GM23248 (cell line): ENCODE measurements at regions not wholly inside any gene's neighbourhood (a gene's known extent, or its start where the extent isn't known, plus 50 kb on each side); places are given as distances from the start of the nearest gene placed in this dataset.
A peak's percentile ranks its signal among the peaks of the same experiment; 100 is the strongest.

Experiments
- DNase-seq: peaks from one replicate; pipeline ENCODE4 v3.0.0-alpha.2; 2015
- H2AFZ ChIP-seq: fragments of 200-600 bp; sonication (generic); 2 replicates; pipeline ENCODE4 v1.6.1; 2016; ENCODE audit warnings: antibody characterized with exemption
- H3F3A ChIP-seq: fragments of 200-600 bp; sonication (generic); 2 replicates; pipeline ENCODE4 v1.6.1; 2016; ENCODE audit warnings: mild to moderate bottlenecking, antibody characterized with exemption, mixed run types; ENCODE audit not compliant: insufficient read depth
- H3K27ac ChIP-seq: fragments of 200-600 bp; sonication (generic); 2 replicates; pipeline ENCODE4 v1.5.1; 2016; ENCODE audit warnings: mild to moderate bottlenecking
- H3K27me3 ChIP-seq: fragments of 200-600 bp; sonication (generic); replicated peaks from 2 replicates; pipeline ENCODE4 v1.6.1; 2016; ENCODE audit warnings: mild to moderate bottlenecking; ENCODE audit not compliant: insufficient read depth
- H3K36me3 ChIP-seq: fragments of 200-600 bp; sonication (generic); 2 replicates; pipeline ENCODE4 v1.6.1; 2016; ENCODE audit warnings: low read depth, mild to moderate bottlenecking
- H3K4me1 ChIP-seq: fragments of 200-600 bp; sonication (generic); 2 replicates; pipeline ENCODE4 v1.6.1; 2016; ENCODE audit warnings: mild to moderate bottlenecking; ENCODE audit not compliant: insufficient read depth
- H3K4me2 ChIP-seq: fragments of 200-600 bp; sonication (generic); one replicate; pipeline ENCODE4 v1.6.1; 2016; ENCODE audit warnings: mild to moderate bottlenecking; ENCODE audit not compliant: unreplicated experiment
- H3K4me3 ChIP-seq: fragments of 200-600 bp; sonication (generic); 2 replicates; pipeline ENCODE4 v1.5.1; 2016; ENCODE audit warnings: mild to moderate bottlenecking
- H3K79me2 ChIP-seq: fragments of 200-600 bp; sonication (generic); 2 replicates; pipeline ENCODE4 v1.6.1; 2016; ENCODE audit warnings: mild to moderate bottlenecking; ENCODE audit not compliant: insufficient read depth
- H3K9ac ChIP-seq: fragments of 200-600 bp; sonication (generic); 2 replicates; pipeline ENCODE4 v1.6.1; 2016; ENCODE audit warnings: mild to moderate bottlenecking
- H3K9me2 ChIP-seq: fragments of 200-600 bp; sonication (generic); 2 replicates; pipeline ENCODE4 v1.6.1; 2016; ENCODE audit warnings: mixed run types, mild to moderate bottlenecking, moderate library complexity; ENCODE audit not compliant: insufficient read depth
- H3K9me3 ChIP-seq: fragments of 200-600 bp; sonication (generic); one replicate; pipeline ENCODE4 v1.6.1; 2017; ENCODE audit warnings: low read depth
- H4K20me1 ChIP-seq: fragments of 200-600 bp; sonication (generic); 2 replicates; pipeline ENCODE4 v1.6.0; 2016; ENCODE audit not compliant: insufficient read depth
- EZH2 ChIP-seq: fragments of 200-600 bp; sonication (generic); IDR thresholded peaks from 2 replicates; pipeline ENCODE4 v1.6.1; 2018; ENCODE audit warnings: antibody characterized with exemption, mild to moderate bottlenecking; ENCODE audit not compliant: insufficient read depth, poor library complexity, severe bottlenecking
- EZH2phosphoT487 ChIP-seq: fragments of 200-600 bp; sonication (generic); IDR thresholded peaks from 2 replicates; pipeline ENCODE4 v1.6.1; 2018; ENCODE audit warnings: antibody characterized with exemption, moderate library complexity, mild to moderate bottlenecking, low read depth; ENCODE audit not compliant: insufficient read depth
- WGBS, 2 experiments: methylation state at CpG; one replicate each; pipeline ENCODE4 v1.1.6; 2015 to 2017; ENCODE audit warnings: low lambda C conversion rate in 2 of 2, low coverage in 1 of 2; ENCODE audit errors: missing lambda C conversion rate in 2 of 2; 5-methylcytosine and 5-hydroxymethylcytosine counted together
- in situ Hi-C: fragments of 300-500 bp; cut with MboI; formaldehyde crosslinking; loops from 2 replicates; pipeline ENCODE4 v1.15.0; 2020

DNA sequence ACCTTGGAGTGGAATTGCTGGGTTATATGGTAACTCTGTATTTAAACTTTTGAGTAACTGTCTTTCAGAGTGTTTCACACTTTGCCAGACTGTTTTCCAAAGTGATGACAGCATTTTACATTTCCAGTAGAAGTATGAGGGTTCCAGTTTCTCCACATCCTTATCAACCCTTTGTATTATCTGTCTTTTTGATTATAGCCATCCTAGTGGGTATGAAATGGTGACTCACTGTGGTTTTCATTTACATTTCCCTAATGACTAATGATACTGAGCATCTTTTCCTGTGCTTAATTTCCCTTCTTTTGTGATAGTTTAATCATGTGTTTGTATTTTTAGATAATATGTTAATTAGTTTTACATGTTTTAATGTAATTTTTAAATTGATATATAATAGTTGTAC lies 138.1 kb upstream of the DAZL start:
- Histone ChIP-seq H3K9me3 (no peaks in the 10 kb centered on the region), H3K9me2 (no peaks in the 10 kb centered on the region), H3K27ac (no peak overlapping the region), H3K36me3 (no peaks in the 10 kb centered on the region), H3K9ac (no peak overlapping the region), H2AFZ (no peak overlapping the region), H3K27me3 (no peaks in the 10 kb centered on the region), H3K79me2 (no peaks in the 10 kb centered on the region), H3K4me1 (peaks cover 27% of the 10 kb centered on the region), H4K20me1 (no peaks in the 10 kb centered on the region), H3K4me3 (no peak overlapping the region), H3F3A (peaks cover 43% of the 10 kb centered on the region), H3K4me2 (no peak overlapping the region)
- DNase-seq: no peak
- no peak for TF ChIP-seq EZH2
- TF ChIP-seq EZH2phosphoT487: no peak
- in situ Hi-C loops: no loop called here

DNA sequence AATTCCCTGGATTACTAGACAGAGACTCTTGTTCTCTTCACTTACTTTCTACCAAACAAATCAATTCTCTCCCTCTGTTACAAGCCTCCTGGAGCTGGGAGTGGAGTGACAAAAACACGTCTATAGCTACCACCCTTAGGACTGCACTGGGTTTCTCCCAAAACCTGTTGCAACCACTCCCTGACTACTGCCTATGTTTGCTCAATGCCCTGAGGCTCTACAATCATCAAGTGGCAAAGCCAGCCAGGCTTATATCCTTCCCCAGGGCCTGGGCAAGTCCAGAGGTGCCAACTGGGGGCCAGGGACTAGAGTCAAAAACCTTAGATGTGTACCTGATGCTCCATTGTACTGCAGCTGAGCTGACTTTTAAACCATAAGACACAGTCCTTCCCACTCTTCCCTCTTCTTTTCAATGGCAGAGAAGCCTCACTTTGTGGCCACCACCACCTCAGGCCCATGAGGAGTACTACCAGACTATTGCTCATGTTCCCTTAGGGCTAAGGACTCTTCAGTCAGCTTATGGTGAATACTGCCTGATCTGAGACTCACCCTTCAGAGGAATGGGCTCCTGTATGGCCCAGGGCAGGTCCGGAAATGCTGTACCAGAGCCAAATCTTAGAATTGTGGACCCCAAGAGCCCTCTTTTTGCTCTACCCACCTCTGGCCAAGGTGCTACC lies 125.4 kb upstream of the PLCL2 start:
- Histone ChIP-seq H3K9ac (no peak overlapping the region), H3K36me3 (no peaks in the 10 kb centered on the region), H3K9me2 (no peaks in the 10 kb centered on the region), H4K20me1 (no peaks in the 10 kb centered on the region), H3K79me2 (no peaks in the 10 kb centered on the region), H3K27me3 (no peaks in the 10 kb centered on the region), H3K4me3 (no peak overlapping the region), H3K4me1 (peaks cover 14% of the 10 kb centered on the region), H3K27ac (no peak overlapping the region), H3F3A (no peaks in the 10 kb centered on the region; the same call in 1 of the 2 replicates), H2AFZ (no peak overlapping the region), H3K4me2 (no peak overlapping the region), H3K9me3 (no peaks in the 10 kb centered on the region)
- TF ChIP-seq EZH2phosphoT487 (no peak), EZH2 (no peak)
- 81 to 86% methylated on average over 2 of the region's 2 CpGs for WGBS, 2 experiments
- in situ Hi-C loops: no loop called here
- peak; percentile 41 for DNase-seq

DNA sequence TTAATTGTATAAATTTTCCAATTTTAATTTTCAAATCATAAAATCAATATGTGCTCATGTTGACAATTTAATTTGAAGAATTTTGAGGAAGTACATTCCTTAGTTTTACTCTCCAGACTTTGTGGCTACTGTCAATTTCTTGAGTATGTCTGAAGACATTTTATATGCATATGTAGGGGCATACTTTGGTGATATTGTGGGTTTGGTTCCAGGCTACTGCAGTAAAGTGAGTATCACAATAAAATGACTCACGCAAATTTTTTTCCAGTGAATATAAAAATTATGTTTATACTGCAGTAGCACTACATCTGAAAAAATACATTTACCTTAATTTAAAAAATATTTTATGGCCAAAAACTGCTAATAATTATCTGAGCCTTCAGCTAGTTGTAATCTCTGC lies 123.2 kb upstream of the PLCL2 start:
- H3K27ac ChIP-seq: peak overlapping the region; percentile 38
- H3K36me3 ChIP-seq: no peaks in the 10 kb centered on the region
- no peaks in the 10 kb centered on the region for H3K79me2 ChIP-seq
- H3K4me1 ChIP-seq: peaks cover 14% of the 10 kb centered on the region
- TF ChIP-seq EZH2phosphoT487 (no peak), EZH2 (no peak)
- H3K27me3 ChIP-seq: no peaks in the 10 kb centered on the region
- H4K20me1 ChIP-seq: no peaks in the 10 kb centered on the region
- H3K4me3 ChIP-seq: no peak overlapping the region
- no peaks in the 10 kb centered on the region for H3K9me3 ChIP-seq
- no peaks in the 10 kb centered on the region; the same call in 1 of the 2 replicates for H3F3A ChIP-seq
- no peak overlapping the region for H2AFZ ChIP-seq
- DNase-seq: peak; percentile 73
- H3K9ac ChIP-seq: no peak overlapping the region
- 42 to 52% methylated on average over 1 of the region's 1 CpG for WGBS, 2 experiments
- H3K9me2 ChIP-seq: no peaks in the 10 kb centered on the region
- in situ Hi-C loops: no loop called here
- peak overlapping the region; percentile 0 for H3K4me2 ChIP-seq

DNA sequence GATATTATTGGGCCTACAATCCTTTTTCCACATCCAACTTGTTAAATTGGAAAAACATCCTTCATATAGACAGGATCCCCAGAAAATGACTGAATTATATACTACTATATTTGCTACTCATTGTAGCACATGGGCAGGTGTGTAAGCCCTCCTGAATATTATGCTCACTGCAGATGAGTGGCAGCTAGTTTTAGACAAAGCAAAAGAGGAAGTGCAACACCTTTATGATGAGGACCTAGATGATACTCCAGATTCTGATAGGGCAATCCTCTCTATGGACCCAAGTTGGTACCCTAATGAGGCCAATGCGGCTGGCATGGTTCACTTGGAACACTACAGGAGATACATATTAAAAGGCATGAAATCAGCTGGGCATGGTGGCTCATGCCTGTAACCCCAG lies 119.1 kb upstream of the PLCL2 start:
- in situ Hi-C loops: no loop called here
- H4K20me1 ChIP-seq: no peaks in the 10 kb centered on the region
- H3K4me1 ChIP-seq: peaks cover 14% of the 10 kb centered on the region
- no peak for TF ChIP-seq EZH2phosphoT487
- no peak for TF ChIP-seq EZH2
- H3K36me3 ChIP-seq: no peaks in the 10 kb centered on the region
- H2AFZ ChIP-seq: no peak overlapping the region
- no peak overlapping the region for H3K9ac ChIP-seq
- 94 to 95% methylated on average over 1 of the region's 1 CpG for WGBS, 2 experiments
- H3K9me3 ChIP-seq: no peaks in the 10 kb centered on the region
- no peaks in the 10 kb centered on the region for H3K27me3 ChIP-seq
- no peak for DNase-seq
- no peaks in the 10 kb centered on the region for H3K9me2 ChIP-seq
- H3F3A ChIP-seq: no peaks in the 10 kb centered on the region; the same call in 1 of the 2 replicates
- H3K79me2 ChIP-seq: no peaks in the 10 kb centered on the region
- H3K4me3 ChIP-seq: no peak overlapping the region
- H3K4me2 ChIP-seq: no peak overlapping the region
- no peak overlapping the region for H3K27ac ChIP-seq

DNA sequence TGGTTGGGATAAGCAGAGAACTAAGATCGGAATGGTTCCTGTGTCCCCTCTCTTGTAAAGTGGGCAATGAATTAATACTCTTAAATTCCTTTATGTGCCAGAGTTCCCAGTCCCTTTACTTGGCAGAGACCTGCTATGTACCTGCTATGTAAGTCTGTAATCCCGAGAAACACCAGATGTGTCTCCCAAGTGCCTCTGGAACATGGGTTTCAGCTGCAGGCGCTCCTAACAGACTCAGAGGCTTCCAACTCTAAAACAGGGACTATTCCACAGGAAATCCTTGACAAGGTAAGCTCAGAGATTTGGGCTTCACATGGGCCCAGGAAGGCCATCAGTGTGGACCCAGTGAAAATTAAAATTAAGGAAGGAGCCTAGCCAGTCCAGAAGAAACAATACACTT lies 117.7 kb upstream of the PLCL2 start:
- H3K27me3 ChIP-seq: no peaks in the 10 kb centered on the region
- H3K4me2 ChIP-seq: no peak overlapping the region
- H2AFZ ChIP-seq: no peak overlapping the region
- no peak overlapping the region for H3K4me3 ChIP-seq
- H3K27ac ChIP-seq: no peak overlapping the region
- no peaks in the 10 kb centered on the region for H3F3A ChIP-seq
- H3K9me3 ChIP-seq: no peaks in the 10 kb centered on the region
- H3K9me2 ChIP-seq: no peaks in the 10 kb centered on the region
- TF ChIP-seq EZH2phosphoT487: no peak
- TF ChIP-seq EZH2: no peak
- no peaks in the 10 kb centered on the region for H3K79me2 ChIP-seq
- no peak overlapping the region for H3K9ac ChIP-seq
- in situ Hi-C loops: no loop called here
- no peaks in the 10 kb centered on the region for H4K20me1 ChIP-seq
- 55 to 62% methylated on average over 3 of the region's 3 CpGs for WGBS, 2 experiments
- peaks cover 5% of the 10 kb centered on the region; the same call in 1 of the 2 replicates for H3K4me1 ChIP-seq
- H3K36me3 ChIP-seq: no peaks in the 10 kb centered on the region
- peak; percentile 18 for DNase-seq
